SKM-1 (cell line): ENCODE measurements at regions not wholly inside any gene's neighbourhood (a gene's known extent, or its start where the extent isn't known, plus 50 kb on each side); places are given as distances from the start of the nearest gene placed in this dataset.
A peak's percentile ranks its signal among the peaks of the same experiment; 100 is the strongest.

Experiments used
- DNase-seq: peaks from one replicate; lab custom pipeline; 2025; ENCODE audit not compliant: unreplicated experiment; lab: John Stamatoyannopoulos, UW

GRCh38 chr12:107396991-107397390 lies 288.6 kb upstream of the PWP1 start:
- DNase-seq: no peak

GRCh38 chr12:107397890-107398500 lies 287.6 kb upstream of the PWP1 start:
- DNase-seq: no peak

GRCh38 chr12:107399046-107399445 lies 286.6 kb upstream of the PWP1 start:
- no peak for DNase-seq

- peak; percentile 10 for DNase-seq
Measured at GRCh38 chr12:107400686-107401447, 284.7 kb upstream of the PWP1 start.

GRCh38 chr12:107402041-107403022 lies 283.3 kb upstream of the PWP1 start:
- no peak for DNase-seq

DNA sequence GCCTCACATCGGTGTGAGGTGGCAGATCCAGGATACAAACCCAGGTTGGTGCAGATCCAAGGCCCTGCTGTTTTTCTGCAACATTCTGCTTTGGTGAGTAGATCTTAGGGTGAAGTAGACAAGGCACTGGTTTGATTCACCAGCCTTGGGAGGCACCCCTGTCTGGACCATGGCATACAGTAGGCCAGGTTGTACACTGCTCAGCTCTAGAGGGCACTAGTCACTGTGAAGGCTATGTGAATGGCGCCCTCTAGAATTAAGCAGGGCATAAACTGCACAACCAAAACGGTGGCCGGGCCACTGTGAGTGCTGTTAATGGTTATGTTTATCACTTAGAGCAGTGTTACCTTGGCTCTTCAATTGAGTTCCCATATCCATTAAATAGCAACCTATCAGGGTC lies 280.6 kb upstream of the PWP1 start:
- DNase-seq: no peak

- no peak for DNase-seq
Measured at GRCh38 chr12:107405436-107405835, 280.2 kb upstream of the PWP1 start.

GRCh38 chr12:107406932-107407331 lies 278.7 kb upstream of the PWP1 start:
- DNase-seq: no peak

GRCh38 chr12:107411792-107412535 lies 273.6 kb upstream of the PWP1 start:
- no peak for DNase-seq

DNA sequence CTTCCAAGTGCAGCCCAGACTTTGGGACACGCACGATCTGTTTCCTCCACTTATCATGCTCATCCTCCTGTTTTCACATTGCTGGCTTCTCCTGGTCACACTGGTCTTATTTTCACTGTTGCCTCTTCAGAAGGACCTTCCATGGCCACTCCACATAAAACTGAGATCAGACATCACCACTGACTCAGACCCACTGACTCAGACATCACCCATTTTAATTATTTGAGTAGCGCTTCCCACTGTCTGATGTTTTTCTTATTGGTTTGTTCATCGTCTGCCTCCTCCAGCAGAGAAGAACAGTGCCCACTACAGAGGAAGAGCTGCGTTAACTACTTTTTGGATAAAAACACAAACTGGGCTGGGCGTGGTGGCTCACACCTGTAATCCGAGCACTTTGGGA lies 270.5 kb upstream of the PWP1 start:
- no peak for DNase-seq

DNA sequence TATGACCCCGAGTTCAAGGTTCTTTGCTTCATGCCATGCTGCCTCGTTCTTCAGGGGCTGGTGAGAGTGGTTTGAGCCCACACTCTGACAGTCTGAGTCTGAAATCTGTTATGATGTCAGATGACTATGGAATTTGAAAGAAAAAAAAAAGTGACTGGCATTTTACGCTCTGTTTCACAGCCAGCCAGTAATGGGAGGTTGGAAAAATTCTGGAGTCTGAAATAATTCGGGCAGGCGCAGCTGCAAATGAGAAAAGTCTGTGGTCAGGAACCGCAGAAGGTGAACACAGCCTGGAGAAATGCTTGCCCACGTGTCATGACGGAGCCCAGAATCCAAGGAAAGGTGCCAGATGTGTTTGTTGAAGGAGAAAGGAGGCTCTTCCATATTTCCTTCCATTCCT lies 269.8 kb upstream of the PWP1 start:
- DNase-seq: no peak

DNA sequence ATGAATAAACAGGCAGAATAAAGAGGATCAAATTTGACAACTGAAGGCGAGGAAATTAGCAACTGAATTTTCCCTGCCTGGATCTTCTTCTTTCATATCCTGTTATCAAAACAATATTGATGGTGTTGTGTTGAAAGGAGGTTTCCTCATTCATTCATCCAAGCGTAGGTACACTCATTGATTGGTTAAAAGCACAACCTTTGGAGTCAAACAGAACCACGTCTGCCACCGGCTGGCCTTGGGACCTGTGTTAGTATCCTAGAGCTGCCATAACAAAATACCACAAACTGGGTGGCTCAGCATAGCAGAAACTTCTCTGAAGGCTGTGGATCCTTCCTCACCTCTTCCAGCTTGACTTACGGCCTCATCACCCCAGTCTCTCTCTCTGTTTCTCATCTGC lies 268.6 kb upstream of the PWP1 start:
- no peak for DNase-seq

- no peak for DNase-seq
Measured at GRCh38 chr12:107418981-107419380, 266.6 kb upstream of the PWP1 start.

GRCh38 chr12:107423531-107423930 lies 262.1 kb upstream of the PWP1 start:
- DNase-seq: no peak

DNA sequence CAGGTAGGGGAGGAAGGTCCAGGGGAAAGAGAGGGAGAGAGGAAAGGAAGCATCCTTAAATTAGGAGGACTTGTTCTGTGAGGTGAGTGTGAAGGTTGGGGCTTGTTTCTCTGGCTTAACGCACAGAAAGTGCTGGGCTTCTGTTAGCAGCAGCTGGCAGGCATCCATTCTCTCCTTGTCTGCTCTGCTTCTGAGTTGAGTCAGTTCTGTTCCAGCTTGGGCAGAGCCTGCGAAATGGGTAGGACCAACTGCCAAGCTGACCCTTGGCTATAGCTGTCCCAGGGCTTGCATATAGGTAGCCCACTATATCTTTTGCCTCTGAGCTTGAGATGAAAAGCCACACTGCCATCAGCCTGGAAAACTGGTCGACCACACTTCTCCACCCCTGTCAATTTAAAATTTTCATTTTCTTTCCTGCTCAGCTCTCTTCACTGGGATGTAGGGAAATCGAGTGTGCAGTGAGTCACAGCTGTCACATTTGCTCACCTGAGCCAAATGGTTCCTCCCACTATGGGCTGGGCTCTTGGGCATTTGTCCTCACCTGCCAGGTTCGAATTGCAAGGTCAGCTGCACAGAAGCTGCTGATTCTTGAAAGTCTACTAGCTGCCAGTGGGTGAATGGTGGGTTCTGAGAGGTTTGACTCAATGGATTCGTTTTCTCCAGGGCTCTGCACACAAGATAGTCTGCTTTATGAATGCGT lies 256.4 kb upstream of the PWP1 start:
- DNase-seq: no peak

- DNase-seq: no peak
Measured at GRCh38 chr12:107431942-107432341, 253.7 kb upstream of the PWP1 start.

GRCh38 chr12:107435072-107435471 lies 250.5 kb upstream of the PWP1 start:
- DNase-seq: no peak

- DNase-seq: no peak
Measured at GRCh38 chr12:107435520-107435919, 250.1 kb upstream of the PWP1 start.

- DNase-seq: no peak
Measured at GRCh38 chr12:107436376-107436775, 249.2 kb upstream of the PWP1 start.

- no peak for DNase-seq
Measured at GRCh38 chr12:107436836-107437235, 248.8 kb upstream of the PWP1 start.
